Endothelial cell of umbilical vein (primary cell): ENCODE measurements at regions not wholly inside any gene's neighbourhood (a gene's known extent, or its start where the extent isn't known, plus 50 kb on each side); places are given as distances from the start of the nearest gene placed in this dataset.
"Not testable (repeated sequence)": the region's sequence is repeated elsewhere in the genome, so short reads cannot be mapped to it uniquely, and the experiment has no call there.

Source experiments
- BruUV-seq: library from RNA; stranded (reverse); fragments of 400-500 nt; replicated peaks from 2 replicates; lab custom pipeline; 2021; lab: Mats Ljungman, UMichigan
- CTCF ChIA-PET: fragments of 300-600, 350-600 bp; sonication (Branson Sonifier 250); formaldehyde crosslinking; loops from one replicate; lab custom pipeline; 2021; ENCODE audit warnings: antibody characterized with exemption, inconsistent platforms; lab: Charles Lee
- POLR2A ChIA-PET: fragments of 300-600, 350-600 bp; sonication (Branson Sonifier 250); formaldehyde crosslinking; loops from one replicate; lab custom pipeline; 2021; ENCODE audit warnings: antibody characterized with exemption, inconsistent platforms; lab: Charles Lee
- DNase-seq: peaks from one replicate; pipeline ENCODE4 v3.0.0-alpha.2; 2011; ENCODE audit warnings: low read depth, low spot score
- FAIRE-seq: peaks from 2 replicates; lab custom pipeline; 2011; peaks lifted over from hg19 to GRCh38; lab: Jason Lieb, UNC
- H2AFZ ChIP-seq: 2 replicates; pipeline ENCODE4 v1.6.0; 2012; ENCODE audit warnings: low read depth, low read length, control low read depth, inconsistent platforms
- H3K27ac ChIP-seq: 2 replicates; pipeline ENCODE4 v1.5.1; 2011; ENCODE audit warnings: low read depth, mild to moderate bottlenecking, control low read depth, low read length, moderate library complexity; ENCODE audit not compliant: insufficient read depth
- H3K27me3 ChIP-seq, 2 experiments: 2 replicates each; pipeline versions ENCODE4 v1.6.0 to v1.6.1; 2011; ENCODE audit warnings: low read length in 2 of 2, mixed read lengths in 1 of 2; ENCODE audit not compliant: control insufficient read depth in 2 of 2, insufficient read depth in 2 of 2
- H3K36me3 ChIP-seq, 2 experiments: 2 replicates in 1 of 2; 3 replicates in 1 of 2; pipeline ENCODE4 v1.5.1; 2011; ENCODE audit warnings: low read length in 2 of 2, mild to moderate bottlenecking in 1 of 2, moderate library complexity in 1 of 2; ENCODE audit not compliant: control insufficient read depth in 2 of 2, insufficient read depth in 2 of 2; ENCODE audit errors: extremely low read depth in 1 of 2
- H3K4me1 ChIP-seq: 3 replicates; pipeline ENCODE4 v1.5.1; 2011; ENCODE audit warnings: mild to moderate bottlenecking, low read length; ENCODE audit not compliant: control insufficient read depth, insufficient read depth; ENCODE audit errors: extremely low read depth
- H3K4me2 ChIP-seq: 2 replicates; pipeline ENCODE4 v1.6.1; 2011; ENCODE audit warnings: low read length, control low read depth, mixed read lengths; ENCODE audit not compliant: insufficient read depth
- H3K4me3 ChIP-seq, 3 experiments: fragments of 200-600 bp in 1 of 3; sonication (generic), shearing (Covaris generic) in 1 of 3; replicated peaks in 1 of 3; 2 replicates each; pipeline ENCODE4 v1.5.1; 2011 to 2016; ENCODE audit warnings: control low read depth in 3 of 3, low read length in 3 of 3, mild to moderate bottlenecking in 2 of 3, inconsistent platforms in 1 of 3, low read depth in 1 of 3, moderate library complexity in 1 of 3; ENCODE audit not compliant: insufficient read depth in 1 of 3
- H3K79me2 ChIP-seq: 2 replicates; pipeline ENCODE4 v1.6.0; 2012; ENCODE audit warnings: low read length, inconsistent platforms; ENCODE audit not compliant: control insufficient read depth, insufficient read depth
- H3K9ac ChIP-seq: replicated peaks from 2 replicates; pipeline ENCODE3; 2011; ENCODE audit warnings: low read length, control low read depth; ENCODE audit not compliant: insufficient read depth; ENCODE audit errors: extremely low read depth
- H3K9me1 ChIP-seq: replicated peaks from 3 replicates; pipeline ENCODE4 v1.6.0; 2011; ENCODE audit warnings: mild to moderate bottlenecking, low read length; ENCODE audit not compliant: control insufficient read depth, insufficient read depth; ENCODE audit errors: extremely low read depth
- H3K9me3 ChIP-seq: replicated peaks from 2 replicates; pipeline ENCODE4 v1.5.1; 2012; ENCODE audit warnings: low read length, inconsistent platforms; ENCODE audit not compliant: control insufficient read depth, insufficient read depth
- H4K20me1 ChIP-seq: replicated peaks from 2 replicates; pipeline ENCODE3; 2011; ENCODE audit warnings: mild to moderate bottlenecking, low read length; ENCODE audit not compliant: control insufficient read depth, insufficient read depth; ENCODE audit errors: extremely low read depth
- FOS ChIP-seq: IDR thresholded peaks from 2 replicates; pipeline ENCODE4 v1.6.1; 2011; ENCODE audit warnings: mild to moderate bottlenecking, low read length, moderate library complexity, borderline replicate concordance; ENCODE audit not compliant: insufficient read depth
- POLR2A ChIP-seq: IDR thresholded peaks from 2 replicates; pipeline ENCODE4 v1.6.1; 2012; ENCODE audit warnings: low read depth, mild to moderate bottlenecking, control low read depth, low read length
- dilution Hi-C: fragments of 300-500 bp; cut with MboI; formaldehyde crosslinking; loops from one replicate; pipeline ENCODE4 v1.15.0; 2019; ENCODE audit warnings: low sequenced_read_pairs; ENCODE audit not compliant: extremely low pct_ligation_motif_present
- intact Hi-C: fragments of 100-400 bp; cut with micrococcal nuclease; formaldehyde crosslinking; loops from one replicate; pipeline ENCODE4 v1.10.0; 2022
- TF ChIP-seq, protein P1 (sequence below), 2 donors: IDR thresholded peaks; 1 replicate in 1 of 2; 2 replicates in 1 of 2; pipeline ENCODE4 v1.5.1; 2011; ENCODE audit warnings: low read length in 2 of 2, mild to moderate bottlenecking in 2 of 2, moderate library complexity in 2 of 2, control low read depth in 1 of 2, inconsistent platforms in 1 of 2, low read depth in 1 of 2; ENCODE audit not compliant: insufficient read depth in 1 of 2; ENCODE audit errors: extremely low read depth in 1 of 2

DNA sequence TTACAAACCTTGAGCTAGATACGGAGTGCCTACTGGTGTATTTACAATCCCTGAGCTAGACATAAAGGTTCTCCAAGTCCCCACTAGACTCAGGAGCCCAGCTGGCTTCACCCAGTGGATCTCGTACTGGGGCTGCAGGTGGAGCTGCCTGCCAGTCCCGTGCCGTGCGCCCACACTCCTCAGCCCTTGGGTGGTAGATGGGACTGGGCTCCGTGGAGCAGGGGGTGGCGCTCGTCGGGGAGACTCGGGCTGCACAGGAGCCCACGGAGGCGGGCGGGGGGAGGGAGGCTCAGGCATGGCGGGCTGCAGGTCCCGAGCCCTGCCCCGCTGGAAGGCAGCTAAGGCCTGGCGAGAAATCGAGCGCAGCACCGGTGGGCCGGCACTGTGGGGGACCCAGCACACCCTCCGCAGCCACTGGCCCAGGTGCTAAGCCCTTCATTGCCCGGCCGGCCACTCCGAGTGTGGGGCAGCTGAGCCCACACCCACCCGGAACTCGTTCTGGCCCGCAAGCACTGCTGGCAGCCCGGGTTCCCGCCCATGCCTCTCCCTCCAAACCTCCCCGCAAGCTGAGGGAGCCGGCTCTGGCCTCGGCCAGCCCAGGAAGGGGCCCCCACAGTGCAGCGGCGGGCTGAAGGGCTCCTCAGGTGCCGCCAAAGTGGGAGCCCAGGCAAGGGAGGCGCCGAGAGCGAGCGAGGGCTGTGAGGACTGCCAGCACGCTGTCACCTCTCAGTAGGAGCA lies 164.2 kb upstream of the TEX13C start:
- dilution Hi-C loops, H4K20me1 ChIP-seq, H2AFZ ChIP-seq, H3K9me3 ChIP-seq, H3K4me2 ChIP-seq, H3K27me3 ChIP-seq, CTCF ChIA-PET, H3K79me2 ChIP-seq, FAIRE-seq, H3K4me1 ChIP-seq, DNase-seq, H3K4me3 ChIP-seq, H3K27ac ChIP-seq, H3K9me1 ChIP-seq, H3K36me3 ChIP-seq, BruUV-seq, intact Hi-C loops, H3K9ac ChIP-seq, POLR2A ChIA-PET: not testable (repeated sequence)

DNA sequence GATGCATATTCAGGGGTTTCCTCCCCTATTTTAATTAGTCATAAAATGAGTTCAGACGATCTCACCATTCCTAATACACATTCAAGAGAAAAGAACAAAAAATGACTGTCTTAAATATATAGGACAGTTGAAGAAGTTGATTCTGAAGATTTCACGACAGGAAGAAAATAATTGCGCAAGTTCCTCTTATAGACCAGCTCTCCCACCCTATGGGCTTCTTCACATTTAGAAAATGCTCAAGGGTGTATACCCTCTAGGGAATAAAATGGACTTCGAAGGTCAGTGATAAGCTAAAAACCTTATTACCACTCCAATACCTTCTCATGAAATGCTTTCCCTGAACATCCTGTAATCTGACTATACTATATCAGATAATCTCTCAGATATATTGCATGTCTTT lies 149.2 kb upstream of the TEX13C start:
- dilution Hi-C loops = no loop called here
- CTCF ChIA-PET = no interaction called here

More for the DNA sequence above, 149.2 kb upstream of the TEX13C start:
- POLR2A ChIA-PET = no interaction called here
- no peak overlapping the region for H3K27ac ChIP-seq
- intact Hi-C loops = no loop called here
- no peaks in the 10 kb centered on the region for H4K20me1 ChIP-seq
- no peaks in the 10 kb centered on the region for H3K79me2 ChIP-seq
- no peaks in the 10 kb centered on the region for H3K36me3 ChIP-seq
- no peaks in the 10 kb centered on the region for H3K9me1 ChIP-seq
- H3K4me3 ChIP-seq = no peak overlapping the region
- no peak overlapping the region for H3K4me2 ChIP-seq
- no peaks in the 10 kb centered on the region for H3K4me1 ChIP-seq
- no peak overlapping the region for H2AFZ ChIP-seq
- FAIRE-seq (no peak), DNase-seq (no peak)
- H3K9me3 ChIP-seq = no peaks in the 10 kb centered on the region
- no peak overlapping the region for H3K9ac ChIP-seq
- TF ChIP-seq, protein P1, sequence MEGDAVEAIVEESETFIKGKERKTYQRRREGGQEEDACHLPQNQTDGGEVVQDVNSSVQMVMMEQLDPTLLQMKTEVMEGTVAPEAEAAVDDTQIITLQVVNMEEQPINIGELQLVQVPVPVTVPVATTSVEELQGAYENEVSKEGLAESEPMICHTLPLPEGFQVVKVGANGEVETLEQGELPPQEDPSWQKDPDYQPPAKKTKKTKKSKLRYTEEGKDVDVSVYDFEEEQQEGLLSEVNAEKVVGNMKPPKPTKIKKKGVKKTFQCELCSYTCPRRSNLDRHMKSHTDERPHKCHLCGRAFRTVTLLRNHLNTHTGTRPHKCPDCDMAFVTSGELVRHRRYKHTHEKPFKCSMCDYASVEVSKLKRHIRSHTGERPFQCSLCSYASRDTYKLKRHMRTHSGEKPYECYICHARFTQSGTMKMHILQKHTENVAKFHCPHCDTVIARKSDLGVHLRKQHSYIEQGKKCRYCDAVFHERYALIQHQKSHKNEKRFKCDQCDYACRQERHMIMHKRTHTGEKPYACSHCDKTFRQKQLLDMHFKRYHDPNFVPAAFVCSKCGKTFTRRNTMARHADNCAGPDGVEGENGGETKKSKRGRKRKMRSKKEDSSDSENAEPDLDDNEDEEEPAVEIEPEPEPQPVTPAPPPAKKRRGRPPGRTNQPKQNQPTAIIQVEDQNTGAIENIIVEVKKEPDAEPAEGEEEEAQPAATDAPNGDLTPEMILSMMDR (IDR thresholded peaks at IDR 0.05; ENCODE audit: extremely low read depth in 1 of 2, insufficient read depth in 1 of 2, low read depth in 1 of 2, low read length in 2 of 2) = no peak
- TF ChIP-seq POLR2A (no peak), FOS (no peak)
- BruUV-seq = no TSS peak
- no peaks in the 10 kb centered on the region for H3K27me3 ChIP-seq
